Pancreas (tissue), 10 donors: ENCODE measurements at regions not wholly inside any gene's neighbourhood (a gene's known extent, or its start where the extent isn't known, plus 50 kb on each side); places are given as distances from the start of the nearest gene placed in this dataset.

ENCODE experiments used
- ATAC-seq, 4 donors: fragments of 200-7000 bp; cut with Tn5 transposase; one replicate each; pipeline versions ENCODE4 v1.8.0 to v1.9.1; 2020; ENCODE audit warnings: mild to moderate bottlenecking in 4 of 4, moderate library complexity in 4 of 4
- DNase-seq, 6 donors: peaks; one replicate each; pipeline ENCODE4 v3.0.0-alpha.2; 2020
- FAIRE-seq: peaks from 2 replicates; lab custom pipeline; 2012; peaks lifted over from hg19 to GRCh38; lab: Jason Lieb, UNC
- H3K27ac ChIP-seq, 4 donors: fragments of 200-600 bp; sonication (generic); 1 replicate in 3 of 4; 2 replicates in 1 of 4; pipeline versions ENCODE4 v1.5.0 to v1.8.0; 2020
- H3K27me3 ChIP-seq, 4 donors: fragments of 200-600 bp; one replicate each; pipeline ENCODE4 v1.8.0; 2021
- H3K36me3 ChIP-seq, 3 donors: fragments of 200-600 bp; sonication (generic) in 1 of 3; one replicate each; pipeline versions ENCODE4 v1.5.0 to v1.8.0; 2020 to 2021
- H3K4me1 ChIP-seq, 3 donors: fragments of 200-600 bp; one replicate each; pipeline ENCODE4 v1.8.0; 2021
- H3K4me3 ChIP-seq, 4 donors: fragments of 200-600 bp; sonication (generic) in 2 of 4; one replicate each; pipeline versions ENCODE4 v1.5.0 to v1.8.0; 2020 to 2021
- H3K9me3 ChIP-seq, 4 donors: fragments of 200-600 bp; one replicate each; pipeline ENCODE4 v1.8.0; 2021
- CTCF ChIP-seq, 4 donors: fragments of 200-600 bp; sonication (generic) in 3 of 4; IDR thresholded peaks; one replicate each; pipeline versions ENCODE4 v1.5.0 to v1.8.0; 2021; ENCODE audit warnings: antibody characterized with exemption in 4 of 4
- WGBS, 2 donors: extraction: QIAGEN DNeasy Blood & Tissue Kit; methylation state at CpG; one replicate each; pipeline ENCODE4 v1.1.7; 2013; 5-methylcytosine and 5-hydroxymethylcytosine counted together
- intact Hi-C, 3 donors: fragments of 100-400 bp; cut with DNase I; formaldehyde crosslinking; loops; one replicate each; pipeline versions ENCODE4 v1.11.1 to v1.14.2; 2022
- donor health status: healthy with polysubstance abuse.
- donor health status: DM: no; HTN: no; CAD: no; lungs with moderate emphysema.
- donor health status: DM: no; HTN: no; CAD: no.
- donor health status: control.
- donor health status: control.
- donor health status: Bipolar disorder and iron deficiency.
- donor health status: DM: yes; HTN: yes; CAD: no.
- donor health status: DM: no; HTN: no; CAD: no.
- donor health status: DM: no; HTN: no; CAD: no.
- donor health status: DM: yes; HTN: yes; CAD: no.

DNA sequence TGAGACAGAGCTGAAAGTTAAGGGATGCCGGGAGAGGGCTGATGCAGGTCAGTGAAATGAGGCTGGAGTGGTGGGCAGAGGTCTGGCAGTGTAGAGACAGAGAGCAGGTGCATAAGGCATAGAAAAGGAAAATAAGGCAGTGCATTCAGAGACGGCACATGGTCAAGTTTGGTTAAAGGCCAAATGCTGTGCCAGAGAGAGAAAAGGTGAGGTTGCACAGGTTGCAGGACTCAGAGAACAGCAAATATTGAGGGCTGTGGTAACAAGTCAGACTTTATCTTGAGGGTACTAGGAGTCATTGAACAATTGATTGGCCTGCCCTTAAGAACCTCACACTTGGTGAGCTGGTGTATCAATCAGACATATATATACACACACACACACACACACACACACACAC is 102.9 kb upstream of the TSHZ2 start:
- peaks cover 0 to 9% (median under 1%) of the 10 kb centered on the region in 3 donors for H3K4me1 ChIP-seq
- H3K4me3 ChIP-seq = no peak overlapping the region
- no peak for ATAC-seq
- WGBS, 2 donors = 86 to 97% methylated on average over 2 of the region's 2 CpGs
- H3K9me3 ChIP-seq = no peaks in the 10 kb centered on the region
- no peak overlapping the region for H3K27ac ChIP-seq
- intact Hi-C loops = no loop called here
- no peaks in the 10 kb centered on the region for H3K36me3 ChIP-seq
- no peak for FAIRE-seq
- H3K27me3 ChIP-seq = no peaks in the 10 kb centered on the region
- DNase-seq = no peak
- TF ChIP-seq CTCF (IDR thresholded peaks at IDR 0.05) = no peak

GRCh38 chr20:52867305-52867704 is 104.9 kb upstream of the TSHZ2 start:
- no peak for TF ChIP-seq CTCF (IDR thresholded peaks at IDR 0.05)
- no peaks in the 10 kb centered on the region for H3K36me3 ChIP-seq
- no peak for FAIRE-seq
- intact Hi-C loops = no loop called here
- no peaks in the 10 kb centered on the region for H3K4me1 ChIP-seq
- 71 to 73% methylated on average over 4 of the region's 4 CpGs for WGBS, 2 donors
- H3K27ac ChIP-seq = no peak overlapping the region
- no peaks in the 10 kb centered on the region for H3K27me3 ChIP-seq
- H3K9me3 ChIP-seq = no peaks in the 10 kb centered on the region
- H3K4me3 ChIP-seq = no peak overlapping the region
- no peak for DNase-seq
- ATAC-seq = no peak

DNA sequence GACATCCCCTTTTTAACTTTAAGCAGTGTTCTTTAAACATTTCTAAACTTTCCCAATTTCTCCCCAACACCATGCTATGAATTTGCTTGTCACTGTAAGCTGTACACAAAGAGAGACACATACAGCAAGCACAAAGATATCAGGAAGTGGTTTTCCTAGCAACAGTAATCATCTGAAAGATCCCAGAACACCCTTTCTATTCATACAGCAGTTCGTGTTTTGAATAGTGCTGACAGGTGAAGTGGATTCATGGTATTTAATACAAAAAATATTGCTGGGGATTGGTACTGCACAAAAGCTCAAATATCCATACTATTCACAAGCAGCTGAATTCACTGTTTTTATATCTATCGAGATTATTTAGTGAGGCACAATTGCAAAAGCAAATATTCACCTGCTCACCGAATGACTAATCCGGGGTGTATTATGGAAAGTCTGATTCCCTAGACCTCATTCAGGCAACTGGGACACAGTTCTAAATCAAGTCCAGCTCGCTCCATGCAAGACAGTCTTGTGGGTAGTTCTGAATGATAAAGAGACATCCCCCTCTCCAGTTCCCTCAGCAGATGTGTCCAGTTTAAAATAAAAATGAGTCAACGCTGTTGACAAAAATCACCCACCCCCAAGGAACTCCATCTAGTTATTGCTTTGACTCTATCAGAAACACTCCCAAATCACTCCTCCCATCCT is 107.1 kb upstream of the TSHZ2 start:
- no peaks in the 10 kb centered on the region for H3K36me3 ChIP-seq
- intact Hi-C loops = no loop called here
- H3K27me3 ChIP-seq = no peaks in the 10 kb centered on the region
- TF ChIP-seq CTCF (IDR thresholded peaks at IDR 0.05) = no peak
- ATAC-seq (no peak), FAIRE-seq (no peak), DNase-seq (no peak)
- no peaks in the 10 kb centered on the region for H3K9me3 ChIP-seq
- 53 to 62% methylated on average over 6 of the region's 6 CpGs for WGBS, 2 donors
- no peaks in the 10 kb centered on the region for H3K4me1 ChIP-seq
- no peak overlapping the region for H3K27ac ChIP-seq
- no peak overlapping the region for H3K4me3 ChIP-seq

GRCh38 chr20:52859156-52859876 is 112.8 kb upstream of the TSHZ2 start:
- intact Hi-C loops = no loop called here
- Histone ChIP-seq H3K9me3 (no peaks in the 10 kb centered on the region), H3K4me1 (peaks cover 0 to 15% (median 6%) of the 10 kb centered on the region in 3 donors), H3K27me3 (no peaks in the 10 kb centered on the region), H3K36me3 (no peaks in the 10 kb centered on the region), H3K4me3 (no peak overlapping the region), H3K27ac (peak overlapping the region in 2 of 4 donors; percentile 43 to 61)
- TF ChIP-seq CTCF (IDR thresholded peaks at IDR 0.05) = no peak
- ATAC-seq = peak; percentile 63 to 94 (median 88)
- 53 to 55% methylated on average over 8 of the region's 8 CpGs for WGBS, 2 donors
- peak in 4 of 6 donors; percentile 26 to 55 (median 49) for DNase-seq
- no peak for FAIRE-seq

DNA sequence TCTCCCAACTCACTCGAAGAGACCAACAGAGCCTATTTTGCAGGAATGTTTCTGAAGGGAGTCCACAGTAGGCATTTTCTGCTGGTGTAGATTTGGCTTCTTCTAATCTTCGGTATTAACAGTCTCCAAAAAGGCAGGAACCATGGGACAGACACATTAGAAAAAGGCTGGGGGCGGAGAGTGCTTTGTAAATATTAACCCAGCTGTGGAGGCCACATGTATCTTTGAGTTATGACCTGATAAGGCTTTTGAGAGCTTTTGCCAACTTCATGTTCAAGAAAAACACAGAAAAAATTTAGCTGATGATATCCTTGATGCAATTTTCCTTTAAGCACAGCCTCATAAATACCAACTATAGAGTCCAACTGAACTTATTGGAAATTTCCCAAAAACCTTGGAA is 119.4 kb upstream of the TSHZ2 start:
- ATAC-seq = peak; percentile 83 to 95 (median 90)
- no peak overlapping the region for H3K4me3 ChIP-seq
- H3K36me3 ChIP-seq = no peaks in the 10 kb centered on the region
- peak overlapping the region in 3 of 4 donors; percentile 26 to 57 (median 34) for H3K27ac ChIP-seq
- no peaks in the 10 kb centered on the region for H3K27me3 ChIP-seq
- H3K9me3 ChIP-seq = no peaks in the 10 kb centered on the region
- no peak for TF ChIP-seq CTCF (IDR thresholded peaks at IDR 0.05)
- 9 to 10% methylated on average over 3 of the region's 3 CpGs for WGBS, 2 donors
- H3K4me1 ChIP-seq = peaks cover 23 to 31% (median 24%) of the 10 kb centered on the region in 3 donors
- intact Hi-C loops = no loop called here
- DNase-seq = peak in 3 of 6 donors; percentile 58 to 63 (median 61)
- FAIRE-seq = no peak
